ENCODE measurements at regions not wholly inside any gene's neighbourhood (a gene's known extent, or its start where the extent isn't known, plus 50 kb on each side); places are given as distances from the start of the nearest gene placed in this dataset.

- Histone ChIP-seq H3K36me3 (no peaks in the 10 kb centered on the region), H3K4me1 (no peaks in the 10 kb centered on the region), H3K9me3 (no peaks in the 10 kb centered on the region), H3K4me3 (no peak overlapping the region), H3K27ac (no peak overlapping the region), H3K27me3 (no peaks in the 10 kb centered on the region)
- no peak for TF ChIP-seq CTCF (IDR thresholded peaks at IDR 0.05)
- intact Hi-C loops (cut with DNase I; ENCODE audit: low total_unique reads) = no loop called here
- no peak for DNase-seq
Measured at GRCh38 chr5:6202149-6202967, 176.0 kb downstream of the MED10 start.

GRCh38 chr5:6201631-6202030 lies 176.7 kb downstream of the MED10 start:
- TF ChIP-seq CTCF (IDR thresholded peaks at IDR 0.05) = no peak
- intact Hi-C loops (cut with DNase I; ENCODE audit: low total_unique reads) = no loop called here
- Histone ChIP-seq H3K36me3 (no peaks in the 10 kb centered on the region), H3K9me3 (no peaks in the 10 kb centered on the region), H3K4me3 (no peak overlapping the region), H3K4me1 (no peaks in the 10 kb centered on the region), H3K27ac (no peak overlapping the region), H3K27me3 (no peaks in the 10 kb centered on the region)
- no peak for DNase-seq

GRCh38 chr5:6198531-6198930 lies 179.8 kb downstream of the MED10 start:
- no peak for TF ChIP-seq CTCF (IDR thresholded peaks at IDR 0.05)
- Histone ChIP-seq H3K27me3 (no peaks in the 10 kb centered on the region), H3K27ac (no peak overlapping the region), H3K4me3 (no peak overlapping the region), H3K36me3 (no peaks in the 10 kb centered on the region), H3K9me3 (no peaks in the 10 kb centered on the region), H3K4me1 (no peaks in the 10 kb centered on the region)
- intact Hi-C loops (cut with DNase I; ENCODE audit: low total_unique reads) = no loop called here
- DNase-seq = no peak

GRCh38 chr5:6197427-6197826 lies 180.9 kb downstream of the MED10 start:
- Histone ChIP-seq H3K4me3 (no peak overlapping the region), H3K4me1 (no peaks in the 10 kb centered on the region), H3K9me3 (no peaks in the 10 kb centered on the region), H3K27ac (no peak overlapping the region), H3K27me3 (no peaks in the 10 kb centered on the region), H3K36me3 (no peaks in the 10 kb centered on the region)
- no peak for DNase-seq
- no peak for TF ChIP-seq CTCF (IDR thresholded peaks at IDR 0.05)
- intact Hi-C loops (cut with DNase I; ENCODE audit: low total_unique reads) = no loop called here

- no peaks in the 10 kb centered on the region for H3K36me3 ChIP-seq
- H3K27ac ChIP-seq = no peak overlapping the region
- no peaks in the 10 kb centered on the region for H3K27me3 ChIP-seq
- no peak overlapping the region for H3K4me3 ChIP-seq
- H3K4me1 ChIP-seq = no peaks in the 10 kb centered on the region
- H3K9me3 ChIP-seq = no peaks in the 10 kb centered on the region
- DNase-seq = no peak
- intact Hi-C loops (cut with DNase I; ENCODE audit: low total_unique reads) = no loop called here
- no peak for TF ChIP-seq CTCF (IDR thresholded peaks at IDR 0.05)
Measured at GRCh38 chr5:6195711-6196358, 182.5 kb downstream of the MED10 start.

All from tibial artery (tissue), 4 donors.